ENCODE measurements at regions not wholly inside any gene's neighbourhood (a gene's known extent, or its start where the extent isn't known, plus 50 kb on each side); places are given as distances from the start of the nearest gene placed in this dataset.

DNA sequence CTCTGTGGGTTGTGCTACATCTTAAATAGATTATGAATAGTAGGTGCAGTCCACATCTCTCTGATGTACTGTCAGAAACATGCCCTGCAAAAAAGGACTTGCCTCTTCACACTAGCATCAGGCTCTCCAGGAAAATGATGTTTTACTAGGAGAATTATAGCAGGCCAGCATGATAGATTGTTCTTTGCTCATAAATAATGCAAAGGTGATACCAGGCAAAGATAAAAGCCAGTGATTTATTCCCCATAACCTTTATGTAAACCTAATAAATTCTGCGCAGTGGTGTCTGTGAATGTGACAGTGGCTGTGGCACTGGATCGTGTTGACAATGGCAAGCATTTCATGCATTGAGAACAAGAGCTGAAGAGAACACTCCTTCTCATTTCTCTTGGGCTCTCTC is 646.5 kb upstream of the SEL1L start:
- 34 to 41% methylated on average over 2 of the region's 2 CpGs for WGBS, 2 donors (ENCODE audit: low coverage in 1 of 2)
- TF ChIP-seq, protein P1, sequence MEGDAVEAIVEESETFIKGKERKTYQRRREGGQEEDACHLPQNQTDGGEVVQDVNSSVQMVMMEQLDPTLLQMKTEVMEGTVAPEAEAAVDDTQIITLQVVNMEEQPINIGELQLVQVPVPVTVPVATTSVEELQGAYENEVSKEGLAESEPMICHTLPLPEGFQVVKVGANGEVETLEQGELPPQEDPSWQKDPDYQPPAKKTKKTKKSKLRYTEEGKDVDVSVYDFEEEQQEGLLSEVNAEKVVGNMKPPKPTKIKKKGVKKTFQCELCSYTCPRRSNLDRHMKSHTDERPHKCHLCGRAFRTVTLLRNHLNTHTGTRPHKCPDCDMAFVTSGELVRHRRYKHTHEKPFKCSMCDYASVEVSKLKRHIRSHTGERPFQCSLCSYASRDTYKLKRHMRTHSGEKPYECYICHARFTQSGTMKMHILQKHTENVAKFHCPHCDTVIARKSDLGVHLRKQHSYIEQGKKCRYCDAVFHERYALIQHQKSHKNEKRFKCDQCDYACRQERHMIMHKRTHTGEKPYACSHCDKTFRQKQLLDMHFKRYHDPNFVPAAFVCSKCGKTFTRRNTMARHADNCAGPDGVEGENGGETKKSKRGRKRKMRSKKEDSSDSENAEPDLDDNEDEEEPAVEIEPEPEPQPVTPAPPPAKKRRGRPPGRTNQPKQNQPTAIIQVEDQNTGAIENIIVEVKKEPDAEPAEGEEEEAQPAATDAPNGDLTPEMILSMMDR (IDR thresholded peaks at IDR 0.05): no peak
- TF ChIP-seq POLR2AphosphoS5 (IDR thresholded peaks at IDR 0.05) (no peak), POLR2A (IDR thresholded peaks at IDR 0.05) (no peak), EP300 (IDR thresholded peaks at IDR 0.05; ENCODE audit: low read depth) (no peak)
- Histone ChIP-seq H3K4me3 (no peak overlapping the region), H3K4me1 (no peaks in the 10 kb centered on the region), H3K36me3 (no peaks in the 10 kb centered on the region), H3K9me3 (no peaks in the 10 kb centered on the region), H3K27me3 (no peaks in the 10 kb centered on the region), H3K27ac (no peak overlapping the region)
- in situ Hi-C loops (cut with MboI; ENCODE audit: low pct_ligation_motif_present in 1 of 4, low pct_unique_long_range_greater_than_20kb in 1 of 4, low sequenced_read_pairs in 3 of 4): no loop called here
- no peak for DNase-seq
- intact Hi-C loops (cut with DNase I; ENCODE audit: low total_unique reads): no loop called here

DNA sequence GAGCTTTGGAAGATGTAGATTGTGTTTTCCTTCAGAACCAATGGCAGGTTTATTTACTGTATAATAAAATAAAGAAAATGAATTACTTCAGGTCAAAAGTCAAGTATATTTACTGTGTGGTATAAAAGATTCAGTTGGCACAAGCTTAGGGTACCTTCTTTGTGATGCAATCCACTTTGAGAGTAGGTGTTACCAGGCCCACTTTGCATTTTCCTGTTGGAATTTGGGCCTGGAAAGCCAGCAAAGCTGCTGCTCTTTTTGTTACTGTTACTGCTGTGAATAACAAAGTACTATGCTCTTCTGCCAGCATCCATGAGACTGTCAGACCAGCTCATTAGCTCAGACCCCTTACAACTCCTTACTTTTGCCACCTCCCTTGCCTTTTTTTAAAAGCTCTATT is 649.0 kb upstream of the SEL1L start:
- in situ Hi-C loops (cut with MboI; ENCODE audit: low pct_ligation_motif_present in 1 of 4, low pct_unique_long_range_greater_than_20kb in 1 of 4, low sequenced_read_pairs in 3 of 4) (no loop called here), intact Hi-C loops (cut with DNase I; ENCODE audit: low total_unique reads) (no loop called here)
- Histone ChIP-seq H3K9me3 (no peaks in the 10 kb centered on the region), H3K27ac (no peak overlapping the region), H3K36me3 (no peaks in the 10 kb centered on the region), H3K4me3 (no peak overlapping the region), H3K4me1 (no peaks in the 10 kb centered on the region), H3K27me3 (no peaks in the 10 kb centered on the region)
- DNase-seq: no peak
- TF ChIP-seq POLR2A (IDR thresholded peaks at IDR 0.05) (no peak), POLR2AphosphoS5 (IDR thresholded peaks at IDR 0.05) (no peak), EP300 (IDR thresholded peaks at IDR 0.05; ENCODE audit: low read depth) (no peak)
- TF ChIP-seq, protein P1 (IDR thresholded peaks at IDR 0.05): no peak

DNA sequence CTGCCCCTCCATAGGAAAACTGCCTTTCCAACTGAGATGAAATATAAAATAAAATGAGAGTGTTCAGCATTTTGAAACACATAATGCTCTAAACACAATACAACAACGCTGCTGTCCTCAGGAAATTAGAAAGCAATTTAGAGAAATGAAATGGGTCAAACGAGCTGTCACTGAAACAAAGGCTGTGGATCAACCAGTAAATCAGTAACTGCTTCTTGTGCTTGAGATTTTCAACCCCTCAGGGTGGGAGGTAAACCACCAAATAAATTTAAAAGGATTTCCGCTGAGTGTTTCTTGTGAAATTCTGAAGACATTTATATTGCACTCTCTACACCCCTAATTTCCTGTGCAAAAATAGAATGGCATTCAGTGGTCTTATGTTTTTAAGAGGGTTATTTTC is 657.1 kb upstream of the SEL1L start:
- in situ Hi-C loops (cut with MboI; ENCODE audit: low pct_ligation_motif_present in 1 of 4, low pct_unique_long_range_greater_than_20kb in 1 of 4, low sequenced_read_pairs in 3 of 4): no loop called here
- Histone ChIP-seq H3K4me3 (no peak overlapping the region), H3K9me3 (peaks cover 0 to 3% of the 10 kb centered on the region in 2 donors), H3K27me3 (no peaks in the 10 kb centered on the region), H3K4me1 (no peaks in the 10 kb centered on the region), H3K27ac (no peak overlapping the region), H3K36me3 (no peaks in the 10 kb centered on the region)
- intact Hi-C loops (cut with DNase I; ENCODE audit: low total_unique reads): no loop called here
- no peak for DNase-seq
- TF ChIP-seq, protein P1 (IDR thresholded peaks at IDR 0.05): no peak
- TF ChIP-seq POLR2AphosphoS5 (IDR thresholded peaks at IDR 0.05) (no peak), POLR2A (IDR thresholded peaks at IDR 0.05) (no peak), EP300 (IDR thresholded peaks at IDR 0.05; ENCODE audit: low read depth) (no peak)
- WGBS, 2 donors (ENCODE audit: low coverage in 1 of 2): 36 to 51% methylated on average over 3 of the region's 3 CpGs

DNA sequence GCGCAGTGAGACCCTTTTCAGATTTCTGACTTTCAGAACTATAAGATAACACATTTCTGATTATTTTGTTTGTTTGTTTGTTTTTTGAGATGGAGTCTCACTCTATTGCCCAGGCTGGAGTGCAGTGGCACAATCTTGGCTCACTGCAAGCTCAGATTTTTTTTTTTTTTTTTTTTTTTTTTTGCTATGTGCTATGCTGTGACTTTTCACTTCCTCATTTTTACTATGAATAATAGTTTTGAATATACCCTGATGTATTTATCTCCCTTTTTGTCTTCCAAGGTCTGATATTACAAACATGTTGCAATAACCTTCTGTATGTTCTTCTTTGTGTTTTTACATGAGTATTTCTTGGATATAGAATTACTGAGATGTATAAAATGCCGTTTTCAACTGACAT is 658.7 kb upstream of the SEL1L start:
- TF ChIP-seq EP300 (IDR thresholded peaks at IDR 0.05; ENCODE audit: low read depth) (no peak), POLR2A (IDR thresholded peaks at IDR 0.05) (no peak), POLR2AphosphoS5 (IDR thresholded peaks at IDR 0.05) (no peak)
- TF ChIP-seq, protein P1 (IDR thresholded peaks at IDR 0.05): no peak
- WGBS, 2 donors (ENCODE audit: low coverage in 1 of 2): 54 to 65% methylated on average over 2 of the region's 2 CpGs

More for the DNA sequence above, 658.7 kb upstream of the SEL1L start:
- intact Hi-C loops (cut with DNase I; ENCODE audit: low total_unique reads) (no loop called here), in situ Hi-C loops (cut with MboI; ENCODE audit: low pct_ligation_motif_present in 1 of 4, low pct_unique_long_range_greater_than_20kb in 1 of 4, low sequenced_read_pairs in 3 of 4) (no loop called here)
- Histone ChIP-seq H3K9me3 (peaks cover 0 to 3% of the 10 kb centered on the region in 2 donors), H3K4me3 (no peak overlapping the region), H3K27ac (no peak overlapping the region), H3K4me1 (no peaks in the 10 kb centered on the region), H3K36me3 (no peaks in the 10 kb centered on the region), H3K27me3 (no peaks in the 10 kb centered on the region)
- DNase-seq: no peak

Data from transverse colon (tissue), 4 donors.